ENCODE measurements at regions not wholly inside any gene's neighbourhood (a gene's known extent, or its start where the extent isn't known, plus 50 kb on each side); places are given as distances from the start of the nearest gene placed in this dataset.

DNA sequence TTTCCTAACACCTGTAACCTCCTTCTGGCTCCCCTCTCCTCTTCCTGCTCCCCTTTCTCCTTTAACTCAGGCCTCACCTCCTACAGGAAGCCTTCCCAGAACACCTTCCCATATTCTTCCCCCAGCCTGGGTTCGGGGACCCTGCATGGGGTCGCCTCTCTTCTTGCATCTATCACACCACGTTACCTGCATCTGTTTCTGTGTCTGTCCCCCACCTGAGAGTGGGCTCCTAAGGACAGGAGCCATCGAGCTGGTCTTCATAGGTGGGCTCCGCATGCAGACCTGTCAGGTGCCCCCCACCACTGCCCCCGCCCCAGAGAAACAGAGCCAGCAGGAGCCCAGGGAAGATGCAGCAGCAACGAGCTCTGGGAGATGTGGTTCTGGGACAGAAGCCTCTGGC is 123.2 kb upstream of the GLI2 start:
- Histone ChIP-seq H3K4me3 (no peak overlapping the region), H3K4me2 (ENCODE audit: control insufficient read depth, insufficient read depth) (no peak overlapping the region), H3K9ac (ENCODE audit: control insufficient read depth, insufficient read depth, low read length) (no peak overlapping the region), H3K27ac (ENCODE audit: control insufficient read depth, insufficient read depth) (no peak overlapping the region), H2AFZ (ENCODE audit: control insufficient read depth, low read depth, low read length) (no peak overlapping the region), H3K36me3 (ENCODE audit: control insufficient read depth in 2 of 2, insufficient read depth in 2 of 2, low read length in 1 of 2) (no peaks in the 10 kb centered on the region), H3K27me3 (replicated peaks in 1 of 2; ENCODE audit: control insufficient read depth in 2 of 2, insufficient read depth in 2 of 2, low read length in 1 of 2) (peaks cover 3 to 8% of the 10 kb centered on the region in 2 experiments; a peak in 3 of 4 replicates), H3K4me1 (ENCODE audit: control insufficient read depth, insufficient read depth, low read length) (no peaks in the 10 kb centered on the region), H4K20me1 (ENCODE audit: control insufficient read depth, insufficient read depth) (no peaks in the 10 kb centered on the region), H3K79me2 (ENCODE audit: control insufficient read depth, insufficient read depth, low read length) (no peaks in the 10 kb centered on the region), H3K9me3 (replicated peaks; ENCODE audit: control insufficient read depth, insufficient read depth, low read length) (no peaks in the 10 kb centered on the region)
- ChIA-PET RAD21 (ENCODE audit: unreplicated experiment) (no interaction called here), POLR2A (no interaction called here), CTCF (no interaction called here), SMC1A (ENCODE audit: uncharacterized antibody, unreplicated experiment) (no interaction called here)
- in situ Hi-C loops (cut with MboI) (no loop called here), intact Hi-C loops (cut with micrococcal nuclease; ENCODE audit: unreplicated experiment) (no loop called here)
- ATAC-seq = no peak
- TF ChIP-seq, protein P1, sequence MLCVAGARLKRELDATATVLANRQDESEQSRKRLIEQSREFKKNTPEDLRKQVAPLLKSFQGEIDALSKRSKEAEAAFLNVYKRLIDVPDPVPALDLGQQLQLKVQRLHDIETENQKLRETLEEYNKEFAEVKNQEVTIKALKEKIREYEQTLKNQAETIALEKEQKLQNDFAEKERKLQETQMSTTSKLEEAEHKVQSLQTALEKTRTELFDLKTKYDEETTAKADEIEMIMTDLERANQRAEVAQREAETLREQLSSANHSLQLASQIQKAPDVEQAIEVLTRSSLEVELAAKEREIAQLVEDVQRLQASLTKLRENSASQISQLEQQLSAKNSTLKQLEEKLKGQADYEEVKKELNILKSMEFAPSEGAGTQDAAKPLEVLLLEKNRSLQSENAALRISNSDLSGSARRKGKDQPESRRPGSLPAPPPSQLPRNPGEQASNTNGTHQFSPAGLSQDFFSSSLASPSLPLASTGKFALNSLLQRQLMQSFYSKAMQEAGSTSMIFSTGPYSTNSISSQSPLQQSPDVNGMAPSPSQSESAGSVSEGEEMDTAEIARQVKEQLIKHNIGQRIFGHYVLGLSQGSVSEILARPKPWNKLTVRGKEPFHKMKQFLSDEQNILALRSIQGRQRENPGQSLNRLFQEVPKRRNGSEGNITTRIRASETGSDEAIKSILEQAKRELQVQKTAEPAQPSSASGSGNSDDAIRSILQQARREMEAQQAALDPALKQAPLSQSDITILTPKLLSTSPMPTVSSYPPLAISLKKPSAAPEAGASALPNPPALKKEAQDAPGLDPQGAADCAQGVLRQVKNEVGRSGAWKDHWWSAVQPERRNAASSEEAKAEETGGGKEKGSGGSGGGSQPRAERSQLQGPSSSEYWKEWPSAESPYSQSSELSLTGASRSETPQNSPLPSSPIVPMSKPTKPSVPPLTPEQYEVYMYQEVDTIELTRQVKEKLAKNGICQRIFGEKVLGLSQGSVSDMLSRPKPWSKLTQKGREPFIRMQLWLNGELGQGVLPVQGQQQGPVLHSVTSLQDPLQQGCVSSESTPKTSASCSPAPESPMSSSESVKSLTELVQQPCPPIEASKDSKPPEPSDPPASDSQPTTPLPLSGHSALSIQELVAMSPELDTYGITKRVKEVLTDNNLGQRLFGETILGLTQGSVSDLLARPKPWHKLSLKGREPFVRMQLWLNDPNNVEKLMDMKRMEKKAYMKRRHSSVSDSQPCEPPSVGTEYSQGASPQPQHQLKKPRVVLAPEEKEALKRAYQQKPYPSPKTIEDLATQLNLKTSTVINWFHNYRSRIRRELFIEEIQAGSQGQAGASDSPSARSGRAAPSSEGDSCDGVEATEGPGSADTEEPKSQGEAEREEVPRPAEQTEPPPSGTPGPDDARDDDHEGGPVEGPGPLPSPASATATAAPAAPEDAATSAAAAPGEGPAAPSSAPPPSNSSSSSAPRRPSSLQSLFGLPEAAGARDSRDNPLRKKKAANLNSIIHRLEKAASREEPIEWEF (IDR thresholded peaks at IDR 0.05; ENCODE audit: insufficient replicate concordance, low read depth, low read length) = no peak
- TF ChIP-seq RUNX3 (IDR thresholded peaks at IDR 0.05; ENCODE audit: low read length) = no peak
- TF ChIP-seq HDGF (IDR thresholded peaks at IDR 0.05) = no peak
- no peak for TF ChIP-seq USF1 (IDR thresholded peaks at IDR 0.05; ENCODE audit: borderline replicate concordance, extremely low read length, insufficient read depth, low read depth, low read length)
- TF ChIP-seq ZSCAN29 (IDR thresholded peaks at IDR 0.05) = no peak
- TF ChIP-seq SMAD1 (IDR thresholded peaks at IDR 0.05; ENCODE audit: low read depth, partially characterized antibody) = no peak
- no peak for TF ChIP-seq EED (IDR thresholded peaks at IDR 0.05; ENCODE audit: low read depth)
- FAIRE-seq = no peak
- 4% methylated on average over 7 of the region's 7 CpGs for WGBS (ENCODE audit: insufficient coverage, insufficient replicate concordance, low lambda C conversion rate, missing lambda C conversion rate)
- no TSS peak for BruUV-seq (replicated peaks)
- no peak for DNase-seq (ENCODE audit: low read depth, low spot score)

All from GM12878 (cell line).